Activated B cell treated with CpG ODN at 0.5 μM for 24 hours (primary cell): ENCODE measurements at regions not wholly inside any gene's neighbourhood (a gene's known extent, or its start where the extent isn't known, plus 50 kb on each side); places are given as distances from the start of the nearest gene placed in this dataset.

Source experiments
- ATAC-seq: fragments of 200-7000 bp; cut with Tn5 transposase; one replicate; pipeline ENCODE4 v1.10.0; 2021; ENCODE audit warnings: low read depth, mild to moderate bottlenecking, moderate library complexity
- CTCF ChIA-PET: fragments of 350-600 bp; sonication (Branson Sonifier 250); formaldehyde crosslinking; loops from one replicate; lab custom pipeline; 2021; ENCODE audit warnings: antibody characterized with exemption; lab: Charles Lee
- POLR2A ChIA-PET: fragments of 350-600 bp; sonication (Branson Sonifier 250); formaldehyde crosslinking; loops from one replicate; lab custom pipeline; 2021; ENCODE audit warnings: antibody characterized with exemption; lab: Charles Lee
- DNase-seq: peaks from one replicate; pipeline ENCODE4 v3.0.0; 2022
- H3K27ac Mint-ChIP-seq: one replicate; pipeline ENCODE4 v1.8.0; 2020; ENCODE audit warnings: mixed read lengths
- H3K27me3 Mint-ChIP-seq: one replicate; pipeline ENCODE4 v1.8.0; 2021; ENCODE audit warnings: mixed read lengths
- H3K36me3 Mint-ChIP-seq: one replicate; pipeline ENCODE4 v1.8.0; 2021; ENCODE audit warnings: low read depth, mixed read lengths
- H3K4me1 Mint-ChIP-seq: one replicate; pipeline ENCODE4 v1.8.0; 2021; ENCODE audit warnings: mixed read lengths
- H3K4me3 Mint-ChIP-seq: one replicate; pipeline ENCODE4 v1.8.0; 2020; ENCODE audit warnings: mild to moderate bottlenecking, mixed read lengths
- H3K9me3 Mint-ChIP-seq: one replicate; pipeline ENCODE4 v1.8.0; 2020; ENCODE audit warnings: mixed read lengths
- intact Hi-C: fragments of 100-400 bp; cut with micrococcal nuclease; formaldehyde crosslinking; loops from one replicate; pipeline ENCODE4 v1.15.1; 2024
- TF ChIP-seq, protein P1 (sequence below): fragments of 200-600 bp; IDR thresholded peaks from one replicate; pipeline ENCODE4 v1.8.0; 2022; ENCODE audit warnings: antibody characterized with exemption, mild to moderate bottlenecking

GRCh38 chr2:51483720-51484119 is 451.8 kb upstream of the NRXN1 start:
- DNase-seq, result no peak
- ATAC-seq, result no peak
- intact Hi-C loops, result no loop called here
- Mint-ChIP-seq H3K4me3 (no peak overlapping the region), H3K27ac (no peak overlapping the region), H3K9me3 (no peaks in the 10 kb centered on the region), H3K4me1 (no peaks in the 10 kb centered on the region), H3K36me3 (no peaks in the 10 kb centered on the region), H3K27me3 (no peaks in the 10 kb centered on the region)
- CTCF ChIA-PET, result no interaction called here
- POLR2A ChIA-PET, result no interaction called here
- TF ChIP-seq, protein P1, sequence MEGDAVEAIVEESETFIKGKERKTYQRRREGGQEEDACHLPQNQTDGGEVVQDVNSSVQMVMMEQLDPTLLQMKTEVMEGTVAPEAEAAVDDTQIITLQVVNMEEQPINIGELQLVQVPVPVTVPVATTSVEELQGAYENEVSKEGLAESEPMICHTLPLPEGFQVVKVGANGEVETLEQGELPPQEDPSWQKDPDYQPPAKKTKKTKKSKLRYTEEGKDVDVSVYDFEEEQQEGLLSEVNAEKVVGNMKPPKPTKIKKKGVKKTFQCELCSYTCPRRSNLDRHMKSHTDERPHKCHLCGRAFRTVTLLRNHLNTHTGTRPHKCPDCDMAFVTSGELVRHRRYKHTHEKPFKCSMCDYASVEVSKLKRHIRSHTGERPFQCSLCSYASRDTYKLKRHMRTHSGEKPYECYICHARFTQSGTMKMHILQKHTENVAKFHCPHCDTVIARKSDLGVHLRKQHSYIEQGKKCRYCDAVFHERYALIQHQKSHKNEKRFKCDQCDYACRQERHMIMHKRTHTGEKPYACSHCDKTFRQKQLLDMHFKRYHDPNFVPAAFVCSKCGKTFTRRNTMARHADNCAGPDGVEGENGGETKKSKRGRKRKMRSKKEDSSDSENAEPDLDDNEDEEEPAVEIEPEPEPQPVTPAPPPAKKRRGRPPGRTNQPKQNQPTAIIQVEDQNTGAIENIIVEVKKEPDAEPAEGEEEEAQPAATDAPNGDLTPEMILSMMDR, result no peak

DNA sequence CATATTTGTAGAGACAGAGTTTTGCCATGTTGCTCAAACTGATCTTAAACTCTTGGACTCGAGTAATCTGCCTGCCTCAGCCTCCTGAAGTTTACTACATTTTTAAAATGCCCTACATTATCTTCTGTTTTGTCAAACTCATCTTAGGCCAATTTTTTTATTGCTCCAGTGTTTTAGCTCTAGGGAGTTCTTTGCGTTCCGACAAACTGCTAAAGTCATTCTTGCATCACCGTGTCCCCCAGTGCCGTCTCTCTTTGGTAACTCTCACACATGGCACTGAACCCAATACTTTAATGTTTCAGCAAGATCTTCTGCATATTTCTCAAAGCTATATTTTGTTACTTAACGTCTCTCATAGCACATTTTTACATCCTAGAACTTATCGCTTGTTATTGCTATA is 440.9 kb upstream of the NRXN1 start:
- Mint-ChIP-seq H3K4me1 (no peaks in the 10 kb centered on the region), H3K4me3 (no peak overlapping the region), H3K27me3 (no peaks in the 10 kb centered on the region), H3K9me3 (peaks cover 3% of the 10 kb centered on the region), H3K27ac (no peak overlapping the region), H3K36me3 (no peaks in the 10 kb centered on the region)
- TF ChIP-seq, protein P1, result no peak
- no peak for ATAC-seq
- intact Hi-C loops, result no loop called here
- ChIA-PET CTCF (no interaction called here), POLR2A (no interaction called here)
- no peak for DNase-seq

GRCh38 chr2:51472300-51472699 is 440.4 kb upstream of the NRXN1 start:
- no peaks in the 10 kb centered on the region for H3K36me3 Mint-ChIP-seq

GRCh38 chr2:51469102-51469501 is 437.2 kb upstream of the NRXN1 start:
- Mint-ChIP-seq H3K27me3 (no peaks in the 10 kb centered on the region), H3K9me3 (peaks cover 3% of the 10 kb centered on the region), H3K4me3 (no peak overlapping the region), H3K27ac (no peak overlapping the region), H3K36me3 (no peaks in the 10 kb centered on the region), H3K4me1 (no peaks in the 10 kb centered on the region)
- ChIA-PET CTCF (no interaction called here), POLR2A (no interaction called here)
- TF ChIP-seq, protein P1, result no peak
- intact Hi-C loops, result no loop called here
- DNase-seq, result no peak
- no peak for ATAC-seq

More at GRCh38 chr2:51472300-51472699, 440.4 kb upstream of the NRXN1 start:
- ATAC-seq (no peak), DNase-seq (no peak)
- Mint-ChIP-seq H3K27ac (no peak overlapping the region), H3K9me3 (peaks cover 3% of the 10 kb centered on the region), H3K27me3 (no peaks in the 10 kb centered on the region), H3K4me3 (no peak overlapping the region), H3K4me1 (no peaks in the 10 kb centered on the region)
- ChIA-PET POLR2A (no interaction called here), CTCF (no interaction called here)
- intact Hi-C loops, result no loop called here
- TF ChIP-seq, protein P1, result no peak

DNA sequence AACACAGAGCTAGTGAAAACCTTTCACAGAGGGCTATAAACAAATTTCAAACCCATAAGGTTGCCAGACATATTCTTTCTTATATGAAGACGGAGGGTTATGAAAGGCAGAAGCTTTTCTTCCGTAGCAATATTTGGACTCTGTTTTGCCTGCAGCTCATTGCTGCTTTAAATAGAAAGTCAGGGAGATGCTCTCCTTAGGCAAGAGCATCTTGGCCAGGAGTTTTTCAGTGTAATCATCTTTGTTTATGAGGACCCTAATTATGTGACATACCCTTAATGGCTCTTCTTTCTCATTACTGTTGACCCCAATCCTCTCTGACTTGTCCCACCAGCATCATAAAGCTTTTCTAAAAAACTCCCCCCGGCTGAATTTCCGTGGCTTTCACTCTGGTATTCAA is 433.4 kb upstream of the NRXN1 start:
- ChIA-PET POLR2A (no interaction called here), CTCF (no interaction called here)
- Mint-ChIP-seq H3K4me3 (no peak overlapping the region), H3K9me3 (no peaks in the 10 kb centered on the region), H3K27me3 (no peaks in the 10 kb centered on the region), H3K27ac (no peak overlapping the region), H3K4me1 (no peaks in the 10 kb centered on the region), H3K36me3 (no peaks in the 10 kb centered on the region)
- ATAC-seq (no peak), DNase-seq (no peak)
- intact Hi-C loops, result no loop called here
- TF ChIP-seq, protein P1, result no peak
